Activated gamma-delta T cell treated with anti-CD3 and anti-CD28 coated beads, Interleukin-2, amount 50 U/mL, for 16 hours (primary cell): ENCODE measurements at regions not wholly inside any gene's neighbourhood (a gene's known extent, or its start where the extent isn't known, plus 50 kb on each side); places are given as distances from the start of the nearest gene placed in this dataset.

Experiments
- DNase-seq: peaks from one replicate; pipeline ENCODE4 v3.0.0-alpha.2; 2020; ENCODE audit warnings: low read depth

DNA sequence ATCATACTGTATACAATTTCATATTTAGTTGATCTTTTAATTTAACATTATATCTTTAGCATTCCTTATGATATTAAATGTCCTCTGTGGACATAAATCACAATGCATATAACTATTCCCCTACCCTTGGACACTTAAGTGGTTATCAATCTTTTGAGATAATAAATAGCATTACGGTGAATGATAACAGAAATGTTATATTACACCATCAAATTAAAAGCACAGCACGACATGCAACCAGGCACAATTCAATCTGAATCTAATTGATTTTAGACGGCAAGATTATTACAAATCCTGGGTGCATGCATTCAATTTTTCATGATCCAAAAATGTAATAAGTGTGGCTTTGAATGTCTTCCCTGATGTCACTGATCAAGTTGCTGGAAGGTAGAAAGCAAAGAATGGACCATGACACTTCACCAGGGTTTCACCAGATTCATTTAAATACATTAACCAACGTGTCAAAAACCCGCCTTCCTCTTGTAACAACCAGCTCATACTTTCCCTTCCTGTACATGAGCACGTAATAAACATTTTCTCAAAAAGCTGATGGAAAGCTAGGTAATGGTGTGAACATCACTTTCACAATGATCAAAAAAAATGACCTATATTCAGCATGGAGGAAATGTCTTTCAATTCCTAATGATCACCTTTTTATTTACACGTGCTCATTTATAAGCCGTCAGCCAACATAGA is 513.7 kb upstream of the ID2 start:
- DNase-seq, result no peak

GRCh38 chr2:8168876-8169424 is 512.9 kb upstream of the ID2 start:
- no peak for DNase-seq

DNA sequence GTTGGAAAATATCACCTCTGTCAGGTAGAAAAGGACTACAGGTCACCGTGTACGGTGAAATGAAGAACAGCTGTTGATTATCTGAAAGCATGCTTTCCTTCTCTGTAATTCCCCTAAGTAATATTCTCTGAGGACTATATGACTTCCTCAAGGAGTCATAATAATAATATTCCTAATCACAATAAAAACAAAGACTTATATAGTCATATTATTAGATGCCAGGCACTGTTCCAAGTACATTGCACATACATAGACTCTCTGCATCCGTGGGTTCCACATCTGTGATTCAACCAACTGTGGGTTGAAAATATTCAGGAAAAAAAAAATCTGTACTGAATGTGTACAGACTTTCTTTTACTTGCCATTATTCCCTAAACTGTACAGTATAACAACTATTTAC is 512.4 kb upstream of the ID2 start:
- no peak for DNase-seq

DNA sequence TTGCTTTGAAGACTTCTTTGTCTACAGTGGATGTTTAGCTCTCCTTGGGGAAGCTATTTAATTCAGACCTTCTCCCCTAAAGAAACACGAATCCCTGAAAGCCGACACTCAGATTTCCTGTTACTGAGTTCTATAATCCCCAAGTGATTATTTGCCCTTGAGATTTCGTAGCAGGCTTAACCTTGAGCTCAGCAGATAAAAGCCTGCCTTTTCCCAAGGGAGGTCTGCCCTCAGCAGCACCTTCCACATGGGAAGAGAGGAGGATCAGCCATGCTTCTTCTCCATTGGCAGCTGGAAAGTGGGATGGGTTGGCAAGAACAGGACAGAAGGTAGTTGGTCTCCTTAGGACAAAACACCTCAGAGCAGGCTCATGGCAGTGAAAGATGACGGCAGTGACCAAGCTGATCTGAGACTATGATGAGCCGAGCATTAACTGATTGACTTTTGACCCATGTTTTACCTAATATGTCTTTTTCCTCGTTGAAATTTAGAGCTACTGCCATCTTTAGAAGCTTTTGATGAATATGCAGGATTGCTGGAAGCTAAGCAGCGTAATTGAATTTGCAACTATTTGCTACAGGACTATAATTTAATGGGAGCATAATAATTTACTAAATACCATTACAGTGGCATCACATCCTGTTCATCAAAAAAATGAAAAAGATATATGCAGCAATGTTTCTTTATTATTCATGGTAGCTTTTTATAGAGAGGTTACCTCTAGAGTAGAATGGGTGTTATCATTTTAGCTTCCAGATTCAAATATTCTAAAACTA is 511.1 kb upstream of the ID2 start:
- DNase-seq, result no peak

GRCh38 chr2:8171608-8172007 is 510.2 kb upstream of the ID2 start:
- DNase-seq, result no peak

DNA sequence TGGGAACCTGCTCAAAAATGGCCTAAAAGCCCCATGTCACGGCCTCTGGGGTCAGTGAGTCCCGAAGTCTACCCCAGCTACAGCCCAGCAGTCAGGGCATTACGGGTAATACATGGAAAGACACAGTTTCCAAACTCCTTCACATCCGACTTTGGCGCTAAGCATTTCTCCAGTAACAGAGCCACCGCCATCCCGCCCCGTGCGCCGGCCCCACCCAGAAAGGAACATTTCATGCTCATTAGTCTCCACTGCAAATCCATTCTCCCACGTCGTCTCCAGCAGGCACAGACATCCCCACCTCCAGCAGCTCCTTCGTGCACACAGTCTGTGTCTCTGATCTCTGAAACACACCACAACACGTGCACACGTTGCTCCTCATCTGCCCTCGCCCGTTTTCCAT is 509.2 kb upstream of the ID2 start:
- no peak for DNase-seq

DNA sequence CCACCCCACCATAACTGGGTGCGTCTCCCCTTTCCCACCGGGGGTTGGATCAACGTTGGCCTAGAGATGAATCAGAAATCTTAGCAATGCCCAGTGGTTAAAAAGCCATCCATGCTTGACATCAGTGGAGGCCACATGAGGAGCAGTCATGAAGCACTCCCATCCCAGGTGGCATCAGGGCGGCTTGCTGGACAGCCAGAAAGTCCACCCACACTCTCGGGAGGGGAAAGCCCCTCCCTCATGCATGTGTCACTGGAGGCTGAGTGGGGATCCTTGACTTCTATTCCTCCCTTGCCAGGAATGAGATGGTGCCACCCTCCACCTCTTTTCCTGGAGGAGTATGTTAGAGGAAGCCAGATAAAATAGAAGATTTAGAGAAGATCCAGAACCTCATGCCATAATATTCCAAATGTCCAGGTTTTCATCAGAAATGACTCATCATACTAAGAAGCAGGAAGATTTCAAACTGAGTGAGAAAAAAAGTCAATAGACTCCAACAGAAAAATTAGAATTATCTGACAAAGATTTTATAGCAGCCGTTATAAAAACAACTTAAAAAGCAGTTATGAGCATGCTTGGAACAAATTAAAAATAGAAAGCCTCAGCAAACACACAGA is 507.1 kb upstream of the ID2 start:
- no peak for DNase-seq

GRCh38 chr2:8176887-8177286 is 505.0 kb upstream of the ID2 start:
- DNase-seq, result no peak

DNA sequence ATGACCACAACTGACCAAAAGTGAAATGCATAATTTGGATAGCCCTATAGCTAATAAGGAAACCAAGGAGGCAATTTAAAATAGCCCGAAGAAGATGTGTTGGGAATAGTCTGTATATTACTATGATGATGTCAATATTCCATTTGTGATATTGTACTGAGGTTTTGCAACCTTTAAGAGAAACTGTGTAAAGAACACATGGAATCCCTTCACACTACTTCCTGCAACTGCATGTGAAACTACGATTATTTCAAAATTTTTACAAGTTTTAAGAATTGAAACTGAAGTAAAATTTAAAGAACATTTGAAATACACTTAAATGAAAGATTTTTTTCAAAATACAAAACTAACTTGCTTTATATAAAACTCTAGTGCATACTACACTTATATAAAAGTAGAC is 504.3 kb upstream of the ID2 start:
- DNase-seq, result no peak

DNA sequence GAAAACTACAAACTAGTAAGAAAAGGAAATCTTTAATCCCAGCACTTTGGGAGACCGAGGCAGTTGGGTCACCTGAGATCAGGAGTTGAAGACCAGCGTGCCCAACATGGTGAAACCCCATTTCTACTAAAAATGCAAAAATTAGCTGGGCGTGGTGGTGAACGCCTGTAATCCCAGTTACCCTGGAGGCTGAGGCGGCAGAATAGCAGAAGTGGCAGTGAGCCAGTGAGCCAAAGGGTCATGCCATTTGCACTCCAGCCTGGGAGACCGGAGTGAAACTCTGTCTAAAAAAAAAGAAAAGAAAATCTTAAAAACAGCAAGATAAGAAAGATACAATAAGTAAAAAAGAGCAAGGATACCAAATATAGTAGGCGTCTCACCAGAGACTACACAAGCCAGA is 502.9 kb upstream of the ID2 start:
- DNase-seq, result no peak

- DNase-seq, result no peak
Measured at GRCh38 chr2:8189316-8189715, 492.5 kb upstream of the ID2 start.

DNA sequence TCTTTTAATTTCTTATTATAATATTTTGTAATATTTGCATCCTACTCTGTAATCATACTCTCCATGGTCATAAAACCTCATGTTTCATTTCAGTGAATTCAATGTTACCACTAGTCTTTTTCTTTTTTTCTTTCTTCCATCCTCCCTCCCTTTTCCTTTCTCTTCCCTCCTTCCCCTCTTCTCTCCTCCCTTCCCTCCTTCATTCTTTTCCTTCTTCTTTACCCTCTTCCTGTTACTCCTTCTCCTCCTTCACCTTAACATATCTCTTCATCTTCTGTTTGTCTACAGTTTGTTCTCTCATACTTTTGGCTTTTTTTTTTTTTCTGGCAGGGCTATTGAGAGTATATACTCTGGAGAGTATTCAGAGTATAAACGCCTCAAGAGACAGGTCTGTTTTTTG is 491.6 kb upstream of the ID2 start:
- no peak for DNase-seq

DNA sequence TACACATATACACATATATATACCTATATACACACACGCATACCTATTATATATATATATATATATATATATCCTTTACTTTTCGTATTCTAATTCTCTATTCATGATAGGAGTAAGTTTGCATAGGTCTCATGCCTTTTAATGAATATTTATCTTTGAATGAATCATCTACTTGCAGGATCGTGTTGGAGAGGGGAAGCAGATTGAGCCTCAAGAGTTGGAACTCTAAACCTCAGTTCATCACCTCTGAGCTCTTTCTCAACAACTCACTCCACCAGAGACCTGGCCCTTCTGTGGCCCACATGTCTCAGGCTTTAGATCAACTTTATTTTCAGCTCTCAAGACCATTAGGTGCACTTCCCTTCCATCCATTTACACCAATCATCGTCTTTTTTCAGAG is 490.4 kb upstream of the ID2 start:
- no peak for DNase-seq

DNA sequence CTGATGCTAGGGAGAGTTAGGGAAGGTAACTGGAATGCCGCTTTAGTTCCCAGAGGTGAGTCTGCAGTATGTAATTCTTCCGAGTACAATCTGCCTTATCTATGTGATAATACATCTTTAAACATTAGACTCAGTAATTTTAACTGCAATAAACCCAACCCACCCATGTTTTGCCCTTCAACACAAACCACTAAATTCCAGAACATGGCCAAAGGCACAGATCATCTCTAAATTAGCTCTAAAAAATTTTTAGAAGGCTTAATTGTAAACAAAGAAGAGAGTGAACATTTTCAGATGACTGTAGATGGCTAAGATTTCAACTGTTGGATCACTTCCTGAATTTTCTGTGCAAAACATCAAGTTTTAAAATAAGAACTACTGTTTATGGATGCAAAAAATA is 488.7 kb upstream of the ID2 start:
- no peak for DNase-seq

GRCh38 chr2:8193686-8194615 is 487.9 kb upstream of the ID2 start:
- no peak for DNase-seq

DNA sequence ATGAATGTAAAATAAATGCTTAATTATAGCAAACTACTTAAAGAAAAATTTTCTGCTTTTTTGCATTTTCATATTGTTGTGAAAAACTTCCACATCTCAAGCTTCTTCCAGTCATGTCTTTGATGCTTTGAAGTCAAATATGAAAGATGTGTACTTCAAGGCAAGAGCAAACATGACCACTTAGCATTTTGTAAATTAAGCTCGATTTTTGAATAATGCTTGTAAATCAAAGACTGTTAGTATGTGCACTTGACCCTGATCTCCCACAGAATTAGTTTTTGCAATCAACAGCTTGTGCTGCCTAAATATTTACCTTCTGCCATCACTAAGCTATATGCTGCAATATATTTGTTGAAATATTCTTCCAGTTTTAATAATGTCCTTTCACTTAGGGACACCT is 486.1 kb upstream of the ID2 start:
- no peak for DNase-seq

- DNase-seq, result no peak
Measured at GRCh38 chr2:8196316-8196715, 485.5 kb upstream of the ID2 start.

DNA sequence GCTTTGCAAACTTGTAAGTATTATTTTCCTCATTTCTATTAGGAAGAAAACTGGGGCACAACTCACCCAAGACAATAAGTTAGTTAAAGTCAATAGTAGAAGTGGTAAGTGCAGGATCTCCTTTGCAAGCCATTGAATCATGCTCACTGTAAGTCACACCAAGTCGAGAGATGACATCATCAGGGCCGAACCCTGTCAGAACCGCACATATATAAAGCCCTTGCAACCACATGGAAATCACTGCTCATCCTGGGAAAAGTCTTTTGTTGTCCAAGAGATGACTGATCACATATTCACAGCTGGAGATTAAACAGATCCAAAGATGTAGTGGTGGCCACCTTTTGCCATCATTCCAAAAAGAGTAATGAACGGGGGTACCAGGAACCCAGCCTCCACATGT is 484.8 kb upstream of the ID2 start:
- DNase-seq, result no peak

- no peak for DNase-seq
Measured at GRCh38 chr2:8197825-8198224, 484.0 kb upstream of the ID2 start.

DNA sequence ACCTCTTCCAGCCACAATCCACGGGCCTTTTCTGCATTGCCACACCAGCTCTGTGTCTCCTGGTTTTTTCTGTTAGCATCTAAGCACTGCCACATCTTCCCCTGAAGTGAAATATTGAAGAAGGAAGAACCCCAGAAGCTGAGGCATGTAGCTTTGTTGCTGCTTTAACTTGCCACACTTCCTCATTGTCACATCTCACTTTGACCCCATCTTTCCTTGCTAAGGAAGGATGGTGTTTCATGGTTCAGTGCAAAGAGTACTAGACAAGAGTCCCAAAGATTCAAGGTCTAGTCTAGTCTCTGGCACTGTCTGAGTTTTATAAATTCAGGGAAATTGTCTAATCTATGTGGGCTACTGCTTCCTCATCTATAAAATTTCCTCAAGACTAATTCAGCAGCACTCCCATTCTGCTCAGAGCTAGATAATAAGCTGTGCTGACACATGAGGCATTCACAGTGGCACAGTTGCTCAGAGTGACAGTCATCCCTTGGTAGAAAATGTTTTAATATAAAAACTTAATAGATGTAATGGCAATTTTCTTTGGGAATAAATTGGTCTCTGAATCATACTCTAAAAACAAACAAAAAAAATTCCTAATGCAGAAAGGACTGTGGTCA is 483.0 kb upstream of the ID2 start:
- DNase-seq, result no peak

DNA sequence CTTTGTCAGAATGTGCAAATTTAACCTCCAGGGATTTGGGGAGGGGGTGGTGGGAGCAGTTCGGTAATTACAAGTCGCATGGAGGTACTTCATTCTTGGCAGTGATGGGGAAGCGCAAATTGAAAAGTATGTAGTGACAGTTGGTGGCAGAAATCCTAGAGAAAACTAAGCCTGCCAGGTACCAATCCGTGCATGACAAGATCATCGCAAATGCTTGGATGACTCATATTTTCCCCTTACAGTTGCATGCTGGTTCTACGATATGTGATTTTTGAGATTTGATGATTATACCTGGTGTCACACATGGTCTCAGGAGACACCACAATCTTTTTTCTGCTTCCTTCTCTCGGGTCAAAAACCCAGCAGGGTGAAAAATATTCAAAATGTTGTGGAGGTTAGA is 479.7 kb upstream of the ID2 start:
- DNase-seq, result no peak

GRCh38 chr2:8203364-8203763 is 478.5 kb upstream of the ID2 start:
- no peak for DNase-seq
